22Rv1 (cell line): ENCODE measurements at regions not wholly inside any gene's neighbourhood (a gene's known extent, or its start where the extent isn't known, plus 50 kb on each side); places are given as distances from the start of the nearest gene placed in this dataset.

ENCODE experiments used
- ZFX ChIP-seq: fragments of 450-650 bp; IDR thresholded peaks from 2 replicates; pipeline ENCODE4 v1.6.1; 2017; ENCODE audit warnings: antibody characterized with exemption, borderline replicate concordance
- TF ChIP-seq, protein P1 (sequence below): fragments of 450-650 bp; IDR thresholded peaks from 2 replicates; pipeline ENCODE4 v1.5.1; 2017; ENCODE audit warnings: mild to moderate bottlenecking

DNA sequence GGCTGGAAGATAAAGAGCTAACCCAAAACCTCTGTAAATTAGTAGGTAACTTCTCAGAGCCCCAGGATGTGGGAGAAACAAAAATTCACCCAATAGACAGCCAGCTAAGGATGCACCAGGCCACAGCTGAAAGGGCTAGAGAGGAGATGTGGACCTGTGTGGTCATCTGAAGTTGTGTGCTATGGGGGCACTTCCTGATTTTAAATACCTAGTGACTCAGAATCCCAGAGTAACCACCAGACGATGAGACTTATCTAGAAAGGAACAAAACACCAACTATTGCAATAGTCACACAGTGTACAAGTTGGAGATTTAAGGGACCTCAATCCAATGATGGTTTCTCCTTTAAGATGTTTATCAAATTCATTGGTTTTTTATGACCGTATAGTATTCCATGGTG, 408.3 kb upstream of the ANKRD30A start:
- TF ChIP-seq, protein P1, sequence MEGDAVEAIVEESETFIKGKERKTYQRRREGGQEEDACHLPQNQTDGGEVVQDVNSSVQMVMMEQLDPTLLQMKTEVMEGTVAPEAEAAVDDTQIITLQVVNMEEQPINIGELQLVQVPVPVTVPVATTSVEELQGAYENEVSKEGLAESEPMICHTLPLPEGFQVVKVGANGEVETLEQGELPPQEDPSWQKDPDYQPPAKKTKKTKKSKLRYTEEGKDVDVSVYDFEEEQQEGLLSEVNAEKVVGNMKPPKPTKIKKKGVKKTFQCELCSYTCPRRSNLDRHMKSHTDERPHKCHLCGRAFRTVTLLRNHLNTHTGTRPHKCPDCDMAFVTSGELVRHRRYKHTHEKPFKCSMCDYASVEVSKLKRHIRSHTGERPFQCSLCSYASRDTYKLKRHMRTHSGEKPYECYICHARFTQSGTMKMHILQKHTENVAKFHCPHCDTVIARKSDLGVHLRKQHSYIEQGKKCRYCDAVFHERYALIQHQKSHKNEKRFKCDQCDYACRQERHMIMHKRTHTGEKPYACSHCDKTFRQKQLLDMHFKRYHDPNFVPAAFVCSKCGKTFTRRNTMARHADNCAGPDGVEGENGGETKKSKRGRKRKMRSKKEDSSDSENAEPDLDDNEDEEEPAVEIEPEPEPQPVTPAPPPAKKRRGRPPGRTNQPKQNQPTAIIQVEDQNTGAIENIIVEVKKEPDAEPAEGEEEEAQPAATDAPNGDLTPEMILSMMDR, result no peak
- no peak for TF ChIP-seq ZFX
